Effector CD8-positive, alpha-beta T cell (primary cell): ENCODE measurements at regions not wholly inside any gene's neighbourhood (a gene's known extent, or its start where the extent isn't known, plus 50 kb on each side); places are given as distances from the start of the nearest gene placed in this dataset.
"Not testable (repeated sequence)": the region's sequence is repeated elsewhere in the genome, so short reads cannot be mapped to it uniquely, and the experiment has no call there.

ENCODE experiments used
- DNase-seq: peaks from one replicate; lab custom pipeline; 2025; lab: John Stamatoyannopoulos, UW

DNA sequence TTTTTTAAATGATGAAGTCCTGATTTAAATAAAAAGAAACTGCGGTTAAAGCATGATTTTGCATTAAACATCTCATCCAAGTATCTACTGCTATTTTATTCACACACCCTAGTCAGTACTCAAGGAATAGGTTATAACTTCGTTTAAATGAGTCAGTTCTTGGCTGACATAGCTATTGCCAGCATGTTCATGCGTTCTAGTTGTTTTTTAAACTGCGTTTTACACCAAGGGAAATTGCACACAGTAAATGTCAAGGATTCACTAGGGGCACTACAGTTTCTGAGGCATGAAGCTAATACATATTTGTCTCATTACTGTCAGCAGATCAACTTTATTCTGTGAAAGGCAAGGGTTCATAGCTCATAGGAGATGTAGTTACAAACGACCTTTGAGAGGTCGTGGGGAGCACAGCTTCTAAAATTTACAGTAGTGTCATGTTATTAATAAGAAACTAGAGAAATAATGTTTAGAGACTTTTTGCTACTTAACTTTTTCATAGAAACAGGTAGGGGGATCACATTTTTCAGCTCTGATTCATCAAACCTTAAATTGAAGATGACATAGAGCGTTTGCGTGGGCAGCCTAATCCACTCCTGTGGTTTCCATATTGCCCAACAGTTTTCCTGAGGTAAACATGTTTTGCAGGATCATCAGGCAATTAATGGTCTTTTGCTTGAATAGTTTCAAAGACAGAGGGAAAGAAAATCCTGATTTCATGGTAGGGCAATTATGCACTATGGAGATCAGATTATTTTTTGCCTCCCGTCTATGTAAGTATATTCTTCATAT is 2222.7 kb upstream of the WWC1 start:
- no peak for DNase-seq

DNA sequence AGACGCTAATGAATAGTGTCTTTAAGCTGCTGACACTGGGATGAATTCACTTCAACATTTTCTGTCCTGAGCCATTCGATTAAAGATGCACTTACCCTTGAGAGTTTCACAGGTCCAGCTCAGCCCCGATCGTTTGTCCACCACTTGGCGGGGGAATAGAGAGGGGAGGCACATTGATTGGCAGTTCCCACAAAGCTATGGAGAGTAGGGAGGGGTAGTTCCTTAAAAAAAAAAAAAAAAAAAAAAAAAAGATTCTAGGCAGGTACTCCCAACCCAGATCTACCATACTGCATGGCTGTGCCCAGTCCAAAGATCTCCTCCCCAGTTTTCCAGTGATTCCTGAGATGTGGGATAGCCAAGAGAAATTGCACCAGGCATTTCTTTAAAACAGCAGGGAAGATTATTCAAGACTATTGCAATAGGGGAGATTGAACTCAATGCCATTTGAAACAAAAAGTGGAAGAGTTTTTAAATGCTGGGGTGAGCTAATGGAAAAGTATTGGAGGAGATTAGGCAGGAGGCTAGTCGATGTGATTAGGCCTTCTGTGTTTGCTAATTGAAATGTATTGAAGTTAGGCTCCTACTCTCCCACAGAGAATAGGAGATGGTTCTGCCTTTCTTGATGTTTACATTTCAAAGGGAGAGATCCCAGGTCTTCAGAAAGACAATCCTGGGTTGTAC is 2217.4 kb upstream of the WWC1 start:
- DNase-seq, result no peak

DNA sequence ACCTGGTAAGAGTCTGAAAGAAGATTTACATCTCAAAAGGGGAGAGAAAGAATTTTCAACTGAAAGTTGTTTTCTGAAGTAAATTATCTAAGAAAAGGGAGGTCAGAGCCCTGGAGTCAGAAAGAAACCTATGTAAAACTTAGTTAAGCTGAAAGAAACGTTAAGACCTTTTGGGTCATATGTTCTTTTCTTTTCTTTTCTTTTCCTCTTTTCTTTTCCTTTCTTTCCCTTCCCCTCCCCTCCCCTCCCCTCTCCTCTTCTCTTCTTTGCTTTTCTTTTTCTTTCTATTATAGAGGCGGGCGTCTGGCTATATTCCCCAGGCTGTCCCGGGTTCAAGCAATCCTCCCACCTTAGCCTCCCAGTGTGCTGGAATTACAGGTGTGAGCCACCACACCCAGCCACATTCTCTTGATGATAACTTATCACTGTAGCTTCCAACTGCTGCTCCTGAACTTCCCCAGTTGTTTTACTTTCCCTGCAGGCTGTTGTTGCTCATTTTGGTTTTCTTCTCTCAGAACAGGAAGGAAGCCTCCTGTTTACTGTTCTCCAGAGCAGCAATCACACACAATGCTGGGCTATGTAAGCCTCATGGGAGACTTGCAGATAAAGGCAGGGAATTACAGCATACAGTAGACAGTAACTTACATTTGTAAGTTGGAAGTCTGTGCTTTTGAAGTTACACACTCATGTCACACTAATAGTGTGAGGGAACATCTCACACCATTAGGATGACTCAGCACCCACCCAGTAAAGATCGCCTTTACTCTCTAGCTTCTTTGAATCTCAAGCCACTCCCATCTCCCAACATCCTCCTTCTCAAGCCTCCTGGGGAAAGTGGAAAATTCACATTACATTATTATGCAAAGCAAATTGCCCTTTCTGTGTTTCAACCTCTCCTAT is 2216.6 kb upstream of the WWC1 start:
- no peak for DNase-seq

DNA sequence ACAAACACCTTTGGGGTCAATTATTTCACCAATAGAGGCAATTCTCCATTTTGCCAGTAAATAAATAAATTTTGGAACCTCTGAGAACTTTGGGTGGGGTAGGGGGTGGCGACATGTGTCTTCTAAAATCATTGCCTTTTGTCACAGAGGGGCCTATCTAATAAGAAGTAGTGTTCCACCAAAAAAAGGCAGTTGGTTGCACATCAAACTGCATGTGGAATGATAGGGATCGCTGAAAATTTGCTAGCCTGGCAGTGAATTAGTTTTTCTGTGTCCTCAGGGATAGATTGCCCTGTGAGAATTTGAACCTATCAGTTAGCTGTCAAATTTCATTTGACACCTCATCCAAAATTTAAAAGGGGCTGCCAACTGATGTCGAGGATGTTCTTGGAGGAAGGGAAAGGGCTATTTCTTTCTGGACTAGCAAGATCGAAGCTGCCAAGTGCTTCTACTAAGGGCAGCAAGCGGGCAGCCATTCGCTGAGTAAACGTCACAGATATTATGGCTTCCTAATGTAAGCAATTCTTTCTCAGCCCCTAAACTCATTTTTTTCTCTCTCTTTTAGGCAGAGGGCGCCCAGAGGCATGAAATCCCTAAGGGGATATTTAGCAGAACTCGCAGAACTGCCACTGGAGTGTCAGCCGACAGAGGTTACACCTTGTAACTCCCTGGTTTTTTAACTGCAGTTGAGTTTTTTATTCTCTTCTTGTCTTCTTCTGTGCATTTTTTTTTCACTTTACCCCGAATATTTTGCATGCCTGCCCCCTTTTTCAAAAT is 2208.1 kb upstream of the WWC1 start:
- no peak for DNase-seq

DNA sequence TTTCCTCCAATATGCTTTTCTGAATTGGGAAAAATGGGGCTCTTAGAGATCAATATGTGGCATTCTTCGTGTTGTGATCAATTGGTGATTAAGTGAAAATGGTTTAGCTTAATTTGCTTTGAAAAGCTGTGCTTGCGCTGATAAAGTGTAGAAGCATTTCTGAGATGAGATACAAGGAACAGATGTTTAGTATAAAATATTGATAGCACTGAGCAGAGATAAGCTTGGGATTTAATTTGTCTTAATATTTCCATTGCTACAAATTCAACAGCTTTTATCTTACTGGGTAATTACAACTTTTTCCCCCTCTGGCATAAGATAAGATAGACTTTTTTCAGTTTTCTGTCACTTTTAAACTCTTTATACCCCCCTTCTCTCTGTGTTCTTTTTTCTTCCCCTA is 2204.9 kb upstream of the WWC1 start:
- DNase-seq, result no peak

DNA sequence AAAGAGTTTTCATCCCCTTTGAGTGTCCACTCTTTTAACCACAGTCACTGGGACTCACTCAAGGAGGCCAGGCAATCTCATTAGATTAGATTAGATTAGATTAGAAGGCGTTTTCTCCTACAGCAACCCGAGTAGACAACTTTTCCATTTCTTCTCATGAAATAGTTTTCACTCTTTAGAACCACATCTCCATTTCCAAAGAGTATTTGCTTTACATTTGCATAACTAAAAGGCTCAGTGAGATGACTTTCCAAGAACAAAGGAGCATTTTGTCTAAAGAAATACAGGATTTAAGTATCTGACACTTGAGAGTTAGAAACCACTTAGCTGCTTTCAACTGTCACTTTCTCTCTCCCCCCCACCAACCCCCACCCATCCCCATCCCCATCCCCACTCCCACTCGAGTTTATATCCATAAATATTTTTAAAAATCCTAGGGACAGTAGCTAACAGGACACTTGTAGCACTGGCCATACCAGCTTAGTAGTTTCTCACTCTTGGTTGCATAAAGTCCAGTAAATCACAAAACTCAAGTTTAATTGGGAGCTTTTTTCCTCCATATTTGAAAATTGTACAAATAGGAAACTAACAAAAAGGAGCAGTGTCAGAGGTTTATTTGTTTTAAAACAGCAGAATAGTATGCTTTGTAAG is 2202.9 kb upstream of the WWC1 start:
- DNase-seq, result no peak

DNA sequence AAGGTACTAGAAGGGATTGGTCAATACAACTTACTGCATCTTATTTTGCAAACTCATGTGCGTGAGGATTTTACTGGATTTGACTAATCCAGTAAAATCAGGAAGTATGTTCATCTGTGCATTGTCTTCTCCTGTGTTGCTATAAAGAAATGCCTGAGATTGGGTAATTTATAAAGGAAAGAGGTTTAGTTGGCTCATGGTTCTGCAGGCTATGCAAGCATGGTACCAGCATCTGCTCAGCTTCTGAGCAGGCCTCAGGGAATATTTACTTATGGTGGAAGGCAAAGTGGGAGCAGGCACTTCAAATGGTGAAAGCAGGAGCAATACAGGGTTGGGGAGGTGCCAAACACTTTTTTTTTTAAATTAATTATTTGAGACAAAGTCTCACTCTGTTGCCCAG is 2199.5 kb upstream of the WWC1 start:
- no peak for DNase-seq

DNA sequence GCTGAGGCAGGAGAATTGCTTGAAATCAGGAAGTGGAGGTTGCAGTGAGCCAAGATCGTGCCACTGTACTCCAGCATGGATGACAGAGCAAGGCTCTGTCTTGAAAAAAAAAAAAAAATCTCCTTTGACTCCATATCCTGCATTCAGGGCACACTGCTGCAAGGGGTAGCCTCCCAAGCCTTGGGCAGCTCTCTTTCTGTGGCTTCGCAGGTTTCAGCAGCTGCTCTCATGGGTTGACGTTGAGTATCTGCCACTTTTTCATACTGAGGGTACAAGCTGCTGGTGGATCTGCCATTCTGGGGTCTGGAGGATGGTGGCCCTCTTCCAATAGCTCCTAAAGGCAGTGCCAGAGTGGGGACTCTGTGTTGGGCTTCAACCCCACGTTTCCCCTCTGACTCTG is 2198.1 kb upstream of the WWC1 start:
- DNase-seq, result no peak

DNA sequence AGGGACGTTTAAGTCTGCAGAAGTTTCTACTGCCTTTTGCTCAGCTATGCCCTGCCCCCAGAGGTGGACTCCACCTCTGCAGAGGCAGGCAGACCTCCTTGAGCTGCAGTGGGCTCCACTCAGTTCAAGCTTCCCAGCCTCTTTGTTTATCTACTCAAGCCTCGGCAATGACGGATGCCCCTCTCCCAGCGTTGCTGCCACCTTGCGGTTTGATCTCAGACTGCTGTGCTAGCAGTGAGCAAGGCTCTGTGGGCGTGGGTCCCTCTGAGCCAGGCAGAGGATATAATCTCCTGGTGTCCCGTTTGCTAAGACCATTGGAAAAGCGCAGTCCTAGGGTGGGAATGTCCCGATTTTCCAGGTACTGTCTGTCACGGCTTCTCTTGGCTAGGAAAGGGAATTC is 2188.5 kb upstream of the WWC1 start:
- no peak for DNase-seq

DNA sequence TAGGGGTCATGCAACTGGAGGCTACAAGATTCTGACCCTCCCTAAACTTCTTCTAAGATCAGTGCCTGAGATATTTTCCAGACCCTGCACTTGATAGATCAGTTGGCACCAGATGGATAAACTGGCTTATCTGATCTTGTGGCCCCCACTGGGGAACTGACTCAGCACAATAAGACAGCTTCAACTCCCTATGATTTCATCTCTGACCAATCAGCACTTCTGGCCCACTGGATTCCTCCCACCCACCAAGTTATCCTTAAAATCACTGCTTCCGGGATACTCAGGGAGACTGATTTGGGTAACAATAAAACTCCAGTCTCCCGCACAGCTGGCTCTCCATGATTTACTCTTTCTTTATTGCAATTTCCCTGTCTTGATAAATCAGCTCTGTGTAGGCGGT is 2180.4 kb upstream of the WWC1 start:
- DNase-seq, result no peak

DNA sequence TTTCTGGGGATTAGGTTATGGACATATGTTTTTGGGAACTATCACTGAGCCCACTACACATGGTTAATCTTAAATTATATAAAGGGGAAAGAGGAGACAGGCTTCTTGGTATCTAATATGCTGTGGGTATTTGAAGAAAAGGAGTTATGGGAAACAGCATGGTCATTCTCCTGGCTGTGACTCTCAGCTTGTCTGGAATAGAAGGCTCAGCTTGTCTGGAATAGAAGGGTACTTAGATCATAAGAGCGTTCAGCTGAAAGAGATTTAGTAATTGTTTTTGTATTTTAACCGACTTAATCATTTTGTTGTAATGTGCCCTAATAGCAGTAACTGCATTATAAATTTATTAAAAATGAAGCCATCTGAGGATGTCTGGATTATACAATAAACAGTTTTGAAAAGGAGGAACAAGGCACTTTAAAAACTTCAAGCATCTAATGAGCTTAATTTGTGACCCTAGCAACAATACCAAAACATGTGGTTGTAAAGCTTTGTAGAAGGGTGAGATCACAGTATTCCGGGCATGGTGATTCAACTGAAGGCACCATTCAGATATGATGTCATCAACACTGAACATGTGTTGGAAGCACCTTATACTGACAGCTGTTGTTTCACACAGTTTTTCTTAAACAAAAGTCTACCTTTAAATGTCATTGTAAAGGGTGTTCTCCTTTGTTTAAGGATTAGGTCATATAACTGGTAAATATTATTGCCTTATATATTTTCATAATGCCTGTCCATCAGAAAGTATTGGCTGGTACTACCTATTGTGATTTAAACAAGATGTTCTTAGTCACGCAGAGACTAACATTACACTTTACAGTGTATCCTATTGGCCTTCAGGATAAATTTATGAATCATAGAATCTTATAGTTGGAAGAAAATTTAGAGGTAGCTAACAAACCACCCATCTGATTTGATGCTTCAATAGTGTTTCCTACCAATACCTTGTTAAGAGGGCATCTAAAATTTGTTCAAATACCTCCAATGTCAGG is 2174.1 kb upstream of the WWC1 start:
- DNase-seq, result no peak

DNA sequence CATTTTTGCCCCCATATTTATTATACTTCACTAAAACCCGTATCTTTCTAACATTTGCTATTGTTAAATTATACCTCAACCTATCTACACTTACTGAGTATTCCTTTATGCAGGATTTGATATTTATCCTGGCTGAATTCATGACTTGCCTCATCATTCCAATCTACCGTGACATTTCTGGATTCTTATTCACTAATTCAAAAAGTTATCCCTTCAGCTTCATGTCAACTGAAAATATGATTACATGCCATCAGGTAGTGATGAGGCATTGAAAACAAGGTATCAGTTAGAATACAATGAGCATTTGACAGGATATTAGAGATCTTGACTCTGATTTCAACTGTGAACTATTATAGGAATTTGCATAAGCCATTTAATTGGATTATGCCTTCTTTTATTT is 2171.9 kb upstream of the WWC1 start:
- no peak for DNase-seq

DNA sequence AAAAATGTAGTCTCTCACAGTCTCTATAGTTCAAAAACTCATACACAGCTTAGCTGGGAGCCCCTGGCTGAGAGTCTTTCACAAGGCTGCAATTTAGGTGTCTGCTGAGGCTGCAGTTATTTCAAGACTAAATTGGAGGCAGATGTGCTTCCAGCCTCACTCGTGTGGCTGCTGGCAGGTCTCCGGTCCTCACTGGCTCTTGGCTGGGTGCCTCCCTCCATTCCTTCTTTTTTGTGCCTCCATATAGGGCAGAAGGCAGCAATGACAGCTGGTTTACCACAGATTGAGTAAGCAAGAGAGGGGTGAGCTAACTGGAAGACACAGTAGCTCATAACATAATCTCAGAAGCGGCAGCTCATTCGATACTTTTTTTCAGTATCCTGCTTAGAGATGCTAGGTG is 2167.7 kb upstream of the WWC1 start:
- DNase-seq, result no peak

DNA sequence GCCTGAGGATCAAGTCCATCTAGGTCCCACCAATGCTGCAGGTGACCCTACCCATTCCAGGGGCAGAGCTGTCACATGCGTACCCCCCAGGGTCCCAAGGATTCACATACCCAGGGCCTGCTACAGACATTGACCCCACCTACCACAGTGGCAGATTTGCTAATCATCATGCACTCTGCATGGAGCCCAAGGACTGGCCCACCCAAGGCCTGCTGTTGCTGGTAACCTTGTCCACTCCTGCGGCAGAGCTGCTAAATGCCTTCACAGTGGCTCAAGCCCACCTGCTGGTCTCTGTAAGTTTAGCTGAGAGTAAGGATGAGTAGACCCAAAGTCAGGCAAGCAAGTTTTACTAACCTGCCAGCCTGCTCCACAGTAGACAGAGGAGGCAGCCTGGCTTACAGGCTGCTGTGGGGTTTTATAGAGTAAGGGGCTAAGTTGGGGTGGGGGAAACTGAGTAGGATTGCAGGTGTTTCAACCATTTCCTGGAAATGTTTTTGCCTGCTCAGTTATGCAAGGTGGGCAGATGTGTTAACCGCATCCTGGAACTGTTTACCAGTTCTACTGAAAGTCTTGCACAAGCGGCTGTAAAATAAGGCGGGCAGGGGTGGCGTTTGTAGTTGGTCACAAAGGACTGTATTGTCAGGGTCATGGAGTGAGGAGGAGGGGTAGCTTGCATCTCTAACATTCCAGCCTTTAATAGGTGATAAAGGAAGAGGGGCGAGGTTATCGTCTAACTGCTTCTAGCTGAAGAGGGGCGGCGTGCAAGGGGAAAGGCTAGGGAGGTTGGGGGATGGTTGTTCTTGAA is 2163.5 kb upstream of the WWC1 start:
- no peak for DNase-seq

DNA sequence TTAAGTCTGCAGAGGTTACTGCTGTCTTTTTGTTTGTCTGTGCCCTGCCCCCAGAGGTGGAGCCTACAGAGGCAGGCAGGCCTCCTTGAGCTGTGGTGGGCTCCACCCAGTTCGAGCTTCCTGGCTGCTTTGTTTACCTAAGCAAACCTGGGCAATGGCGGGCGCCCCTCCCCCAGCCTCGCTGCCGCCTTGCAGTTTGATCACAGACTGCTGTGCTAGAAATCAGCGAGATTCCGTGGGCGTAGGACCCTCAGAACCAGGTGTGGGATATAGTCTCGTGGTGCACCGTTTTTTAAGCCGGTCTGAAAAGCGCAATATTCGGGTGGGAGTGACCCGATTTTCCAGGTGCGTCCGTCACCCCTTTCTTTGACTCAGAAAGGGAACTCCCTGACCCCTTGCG is 2146.3 kb upstream of the WWC1 start:
- DNase-seq, result not testable (repeated sequence)

DNA sequence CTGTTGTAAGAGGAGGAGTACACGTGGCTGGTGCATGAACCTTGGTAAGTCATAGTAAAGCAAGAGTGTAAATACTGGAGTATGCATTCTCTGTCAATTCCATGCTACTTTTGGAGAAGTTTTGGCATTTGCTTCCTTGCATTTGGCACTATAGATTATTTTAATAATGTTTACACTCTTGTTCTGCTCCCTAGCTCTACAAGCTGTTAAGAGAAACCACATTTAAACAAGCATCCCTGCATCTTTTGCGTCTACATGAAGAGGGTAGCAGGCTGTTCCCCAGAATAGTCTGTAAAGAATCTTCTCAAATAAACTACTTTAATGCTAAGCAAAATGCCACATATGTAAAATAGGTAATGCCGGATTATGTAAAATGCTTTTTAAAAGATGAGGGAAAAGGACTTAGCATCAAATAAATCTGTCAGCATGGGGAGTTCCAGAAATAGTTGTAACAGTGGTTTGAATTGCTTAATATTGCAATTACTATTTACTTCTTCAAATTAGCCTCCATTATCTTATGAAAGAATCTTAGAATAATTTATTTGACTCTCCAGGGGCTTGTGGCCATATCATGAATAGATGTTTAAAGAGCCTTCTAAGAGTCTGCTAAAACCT is 2127.3 kb upstream of the WWC1 start:
- no peak for DNase-seq

DNA sequence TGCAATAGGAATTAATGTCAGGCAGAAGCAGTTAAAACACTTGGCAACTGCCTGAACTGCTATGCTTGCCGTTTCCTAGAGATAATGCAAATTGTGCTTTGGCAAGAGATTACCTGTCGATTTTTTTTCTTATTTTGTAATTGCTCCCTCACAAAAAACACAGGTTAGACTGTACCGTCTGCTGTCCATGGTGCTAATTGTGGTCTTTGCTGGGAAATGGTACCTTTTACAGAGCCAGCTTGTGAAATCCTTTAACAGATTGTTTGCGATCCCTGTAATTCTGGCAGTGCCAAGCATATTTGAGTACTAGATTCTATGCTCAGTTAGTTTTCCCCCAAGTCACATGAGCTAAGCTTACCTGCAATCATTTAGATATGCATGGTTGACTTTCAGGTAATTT is 2125.8 kb upstream of the WWC1 start:
- DNase-seq, result no peak

DNA sequence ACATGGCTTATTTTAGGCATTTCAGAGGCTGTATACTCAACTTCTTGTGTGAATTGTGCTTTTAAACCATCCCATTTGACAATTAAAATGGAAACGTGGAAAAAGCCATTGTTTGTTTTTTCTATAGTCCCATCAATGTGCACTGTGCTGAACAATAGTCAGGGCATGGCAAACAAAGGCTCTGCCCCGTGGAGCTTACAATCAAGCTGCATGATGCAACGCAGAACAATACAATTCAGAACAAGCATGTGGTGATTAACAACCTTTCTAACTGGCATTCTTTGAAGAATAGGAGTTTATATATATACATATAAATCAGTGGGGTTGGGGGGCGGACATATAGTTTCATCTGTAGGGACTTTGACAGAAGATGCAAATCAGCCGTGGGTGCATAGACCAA is 2125.4 kb upstream of the WWC1 start:
- no peak for DNase-seq

DNA sequence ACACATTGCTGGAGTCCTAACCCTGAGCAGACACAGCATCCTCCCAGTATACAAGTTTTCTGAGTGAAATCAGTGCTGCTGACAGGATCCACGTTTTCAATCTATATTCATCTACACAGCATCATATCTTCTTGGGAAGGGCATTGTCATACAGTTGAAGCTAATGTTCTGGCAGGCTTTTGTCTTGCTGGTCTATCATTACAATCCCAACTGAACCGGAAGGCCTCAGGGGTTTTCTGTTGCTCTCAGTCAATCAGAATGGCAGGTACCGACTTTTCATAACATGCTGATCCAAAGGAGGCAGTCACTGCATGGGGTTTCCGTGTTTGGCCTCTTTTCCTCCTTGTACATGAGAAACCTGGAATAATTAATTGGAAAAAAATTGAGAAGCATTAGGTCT is 2118.8 kb upstream of the WWC1 start:
- no peak for DNase-seq
